H9 (cell line): ENCODE measurements at regions not wholly inside any gene's neighbourhood (a gene's known extent, or its start where the extent isn't known, plus 50 kb on each side); places are given as distances from the start of the nearest gene placed in this dataset.
A peak's percentile ranks its signal among the peaks of the same experiment; 100 is the strongest.

Experiments
- DNase-seq: peaks from one replicate; pipeline ENCODE4 v3.0.0-alpha.2; 2017
- H2AFZ ChIP-seq: one replicate; pipeline ENCODE4 v1.6.1; 2013; ENCODE audit warnings: mild to moderate bottlenecking, low read length, control low read depth, moderate library complexity
- H2AK5ac ChIP-seq: 2 replicates; pipeline ENCODE4 v1.6.1; 2013; ENCODE audit warnings: low read length, control low read depth, mixed read lengths; ENCODE audit not compliant: insufficient read length
- H2BK120ac ChIP-seq: one replicate; pipeline ENCODE4 v1.6.1; 2013; ENCODE audit warnings: low read depth, mild to moderate bottlenecking, low read length, control low read depth, inconsistent platforms; ENCODE audit not compliant: poor library complexity, severe bottlenecking
- H2BK12ac ChIP-seq: 2 replicates; pipeline ENCODE4 v1.6.1; 2013; ENCODE audit warnings: low read length, control low read depth, mixed read lengths, low read depth; ENCODE audit not compliant: insufficient read length
- H2BK15ac ChIP-seq: 2 replicates; pipeline ENCODE4 v1.6.1; 2013; ENCODE audit warnings: low read depth, low read length, control low read depth
- H2BK20ac ChIP-seq: one replicate; pipeline ENCODE4 v1.6.1; 2013; ENCODE audit warnings: low read depth, mild to moderate bottlenecking, low read length, control low read depth, inconsistent platforms; ENCODE audit not compliant: poor library complexity, severe bottlenecking
- H2BK5ac ChIP-seq: 2 replicates; pipeline ENCODE4 v1.6.1; 2013; ENCODE audit warnings: low read length, control low read depth, mixed read lengths; ENCODE audit not compliant: insufficient read length
- H3K14ac ChIP-seq: 2 replicates; pipeline ENCODE4 v1.6.1; 2013; ENCODE audit warnings: low read length, control low read depth; ENCODE audit not compliant: insufficient read depth
- H3K18ac ChIP-seq: 2 replicates; pipeline ENCODE4 v1.6.1; 2013; ENCODE audit warnings: low read depth, mild to moderate bottlenecking, mixed read lengths, low read length, control low read depth; ENCODE audit not compliant: insufficient read length
- H3K23ac ChIP-seq: 2 replicates; pipeline ENCODE4 v1.6.1; 2013; ENCODE audit warnings: low read length, control low read depth, mixed read lengths, low read depth; ENCODE audit not compliant: insufficient read length
- H3K23me2 ChIP-seq: 2 replicates; pipeline ENCODE4 v1.6.1; 2013; ENCODE audit warnings: low read depth, mild to moderate bottlenecking, mixed read lengths, low read length, control low read depth; ENCODE audit not compliant: insufficient read length, poor library complexity, severe bottlenecking
- H3K27ac ChIP-seq: 2 replicates; pipeline ENCODE4 v1.5.1; 2013; ENCODE audit warnings: low read length, control low read depth, mixed read lengths, low read depth; ENCODE audit not compliant: insufficient read length
- H3K27me3 ChIP-seq: 2 replicates; pipeline ENCODE4 v1.6.1; 2013; ENCODE audit warnings: low read length, control low read depth, inconsistent platforms; ENCODE audit not compliant: insufficient read depth
- H3K4ac ChIP-seq: 2 replicates; pipeline ENCODE4 v1.6.1; 2013; ENCODE audit warnings: low read depth, mild to moderate bottlenecking, control low read depth, inconsistent platforms, low read length, moderate library complexity
- H3K4me1 ChIP-seq: 2 replicates; pipeline ENCODE4 v1.6.1; 2013; ENCODE audit warnings: low read length, control low read depth, inconsistent platforms; ENCODE audit not compliant: insufficient read depth
- H3K4me2 ChIP-seq: 2 replicates; pipeline ENCODE4 v1.6.1; 2013; ENCODE audit warnings: low read length, control low read depth, mixed read lengths; ENCODE audit not compliant: insufficient read length, insufficient read depth
- H3K56ac ChIP-seq: 2 replicates; pipeline ENCODE4 v1.6.1; 2013; ENCODE audit warnings: low read depth, mild to moderate bottlenecking, mixed read lengths, low read length, control low read depth; ENCODE audit not compliant: insufficient read length
- H3K79me1 ChIP-seq: 2 replicates; pipeline ENCODE4 v1.6.1; 2013; ENCODE audit warnings: low read depth, mild to moderate bottlenecking, moderate library complexity, low read length, control low read depth, inconsistent platforms; ENCODE audit not compliant: insufficient read depth, poor library complexity, severe bottlenecking
- H3K79me2 ChIP-seq: 2 replicates; pipeline ENCODE4 v1.6.1; 2013; ENCODE audit warnings: low read length, control low read depth, inconsistent platforms; ENCODE audit not compliant: insufficient read depth
- H3K9ac ChIP-seq: 2 replicates; pipeline ENCODE4 v1.6.1; 2013; ENCODE audit warnings: low read length, control low read depth, mixed read lengths; ENCODE audit not compliant: insufficient read length; ENCODE audit errors: extremely low read depth
- H3K9me3 ChIP-seq: one replicate; pipeline ENCODE4 v1.6.1; 2013; ENCODE audit warnings: low read depth, low read length, inconsistent platforms; ENCODE audit not compliant: control insufficient read depth
- H3T11ph ChIP-seq: one replicate; pipeline ENCODE4 v1.6.1; 2013; ENCODE audit warnings: mild to moderate bottlenecking, low read length, control low read depth, inconsistent platforms
- H4K20me1 ChIP-seq: one replicate; pipeline ENCODE4 v1.6.1; 2013; ENCODE audit not compliant: control insufficient read depth, insufficient read length, insufficient read depth
- H4K5ac ChIP-seq: 2 replicates; pipeline ENCODE4 v1.6.1; 2013; ENCODE audit warnings: low read depth, mild to moderate bottlenecking, mixed read lengths, low read length, control low read depth; ENCODE audit not compliant: insufficient read length
- H4K8ac ChIP-seq: replicated peaks from 2 replicates; pipeline ENCODE4 v1.6.1; 2013; ENCODE audit warnings: low read length, control low read depth, mixed read lengths, low read depth; ENCODE audit not compliant: insufficient read length
- H4K91ac ChIP-seq: 2 replicates; pipeline ENCODE4 v1.6.1; 2013; ENCODE audit warnings: low read depth, mild to moderate bottlenecking, moderate library complexity, mixed read lengths, low read length, control low read depth; ENCODE audit not compliant: insufficient read length
- H3K27ac Mint-ChIP-seq, 3 experiments: 2 replicates in 2 of 3; 3 replicates in 1 of 3; pipeline ENCODE4 v1.8.0; 2020 to 2021; ENCODE audit warnings: mixed read lengths in 3 of 3, mild to moderate bottlenecking in 1 of 3, moderate library complexity in 1 of 3
- H3K27me3 Mint-ChIP-seq: 2 replicates; pipeline ENCODE4 v1.8.0; 2021; ENCODE audit warnings: low read depth, mild to moderate bottlenecking, moderate library complexity, mixed read lengths
- H3K36me3 Mint-ChIP-seq, 3 experiments: 2 replicates in 2 of 3; 3 replicates in 1 of 3; pipeline ENCODE4 v1.8.0; 2020 to 2021; ENCODE audit warnings: low read depth in 3 of 3, mixed read lengths in 3 of 3; ENCODE audit not compliant: insufficient read depth in 1 of 3
- H3K4me1 Mint-ChIP-seq, 2 experiments: 2 replicates each; pipeline ENCODE4 v1.8.0; 2020; ENCODE audit warnings: mixed read lengths in 2 of 2
- H3K4me3 Mint-ChIP-seq, 2 experiments: 2 replicates in 1 of 2; 3 replicates in 1 of 2; pipeline ENCODE4 v1.8.0; 2020 to 2021; ENCODE audit warnings: mild to moderate bottlenecking in 2 of 2, mixed read lengths in 2 of 2, moderate library complexity in 1 of 2
- H3K9me3 Mint-ChIP-seq, 2 experiments: 2 replicates in 1 of 2; 3 replicates in 1 of 2; pipeline ENCODE4 v1.8.0; 2020; ENCODE audit warnings: mild to moderate bottlenecking in 2 of 2, mixed read lengths in 2 of 2, moderate library complexity in 1 of 2
- WGBS: extraction: QIAGEN DNeasy Blood & Tissue Kit; methylation state at CpG from one replicate; pipeline ENCODE4 v1.1.7; 2013; ENCODE audit warnings: missing lambda C conversion rate, low lambda C conversion rate, mixed read lengths; ENCODE audit not compliant: insufficient read length; ENCODE audit errors: extremely low coverage; 5-methylcytosine and 5-hydroxymethylcytosine counted together
- TF ChIP-seq, protein P1 (sequence below): fragments of 200-600 bp; sonication (generic); conservative IDR thresholded peaks from 3 replicates; pipeline ENCODE4 v1.8.0; 2021; ENCODE audit warnings: antibody characterized with exemption, mild to moderate bottlenecking

DNA sequence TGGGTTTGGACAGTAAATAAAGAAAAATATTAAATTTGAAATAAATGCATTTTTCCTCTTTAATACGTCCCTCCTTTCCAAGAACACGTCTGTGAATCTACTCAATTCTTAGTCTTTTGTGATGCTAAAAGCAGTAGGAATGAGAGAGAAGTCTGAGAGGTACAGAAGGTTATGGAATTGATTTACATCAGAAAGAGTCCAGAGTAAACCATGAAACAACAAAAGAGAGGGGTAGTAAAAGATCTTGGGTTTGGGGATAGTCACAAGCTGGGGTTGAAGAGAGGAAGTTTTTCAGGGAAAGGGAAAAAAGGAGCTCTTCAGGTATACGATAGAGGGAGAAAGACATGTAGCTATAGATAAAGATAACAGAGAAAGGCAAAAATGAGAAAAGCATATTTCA, 215.4 kb downstream of the RAB28 start:
- Histone ChIP-seq H3K79me1 (no peaks in the 10 kb centered on the region), H3T11ph (no peak overlapping the region), H3K79me2 (no peaks in the 10 kb centered on the region), H4K8ac (no peak overlapping the region), H4K5ac (no peak overlapping the region), H4K20me1 (no peaks in the 10 kb centered on the region), H2AK5ac (no peak overlapping the region), H2AFZ (no peak overlapping the region), H3K4ac (no peak overlapping the region), H3K4me1 (peaks cover 3% of the 10 kb centered on the region; the same call in 1 of the 2 replicates), H3K14ac (no peak overlapping the region), H2BK12ac (no peak overlapping the region), H2BK120ac (no peak overlapping the region), H2BK15ac (no peak overlapping the region), H3K9ac (no peak overlapping the region), H3K27me3 (no peaks in the 10 kb centered on the region), H3K9me3 (no peaks in the 10 kb centered on the region), H3K23me2 (no peaks in the 10 kb centered on the region), H2BK20ac (no peak overlapping the region), H3K56ac (no peak overlapping the region), H3K27ac (no peak overlapping the region), H3K23ac (no peak overlapping the region), H3K4me2 (no peak overlapping the region), H2BK5ac (no peak overlapping the region), H3K18ac (no peak overlapping the region), H4K91ac (no peak overlapping the region)
- no peak for DNase-seq
- WGBS = no CpG with 5 or more reads among the region's 3 CpGs
- Mint-ChIP-seq H3K4me3 (peak overlapping the region in 1 of 2 experiments; percentile 21; a peak in 1 of 5 replicates), H3K27me3 (no peaks in the 10 kb centered on the region), H3K9me3 (peaks cover 9 to 13% of the 10 kb centered on the region in 2 experiments; a peak in 4 of 5 replicates), H3K4me1 (peaks cover 24 to 27% of the 10 kb centered on the region in 2 experiments), H3K36me3 (peaks cover 0 to 6% (median 2%) of the 10 kb centered on the region in 3 experiments; a peak in 6 of 7 replicates), H3K27ac (peak overlapping the region in 2 of 3 experiments; percentile 21 to 44; a peak in 3 of 7 replicates)
- TF ChIP-seq, protein P1, sequence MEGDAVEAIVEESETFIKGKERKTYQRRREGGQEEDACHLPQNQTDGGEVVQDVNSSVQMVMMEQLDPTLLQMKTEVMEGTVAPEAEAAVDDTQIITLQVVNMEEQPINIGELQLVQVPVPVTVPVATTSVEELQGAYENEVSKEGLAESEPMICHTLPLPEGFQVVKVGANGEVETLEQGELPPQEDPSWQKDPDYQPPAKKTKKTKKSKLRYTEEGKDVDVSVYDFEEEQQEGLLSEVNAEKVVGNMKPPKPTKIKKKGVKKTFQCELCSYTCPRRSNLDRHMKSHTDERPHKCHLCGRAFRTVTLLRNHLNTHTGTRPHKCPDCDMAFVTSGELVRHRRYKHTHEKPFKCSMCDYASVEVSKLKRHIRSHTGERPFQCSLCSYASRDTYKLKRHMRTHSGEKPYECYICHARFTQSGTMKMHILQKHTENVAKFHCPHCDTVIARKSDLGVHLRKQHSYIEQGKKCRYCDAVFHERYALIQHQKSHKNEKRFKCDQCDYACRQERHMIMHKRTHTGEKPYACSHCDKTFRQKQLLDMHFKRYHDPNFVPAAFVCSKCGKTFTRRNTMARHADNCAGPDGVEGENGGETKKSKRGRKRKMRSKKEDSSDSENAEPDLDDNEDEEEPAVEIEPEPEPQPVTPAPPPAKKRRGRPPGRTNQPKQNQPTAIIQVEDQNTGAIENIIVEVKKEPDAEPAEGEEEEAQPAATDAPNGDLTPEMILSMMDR = no peak
